ENCODE measurements at regions not wholly inside any gene's neighbourhood (a gene's known extent, or its start where the extent isn't known, plus 50 kb on each side); places are given as distances from the start of the nearest gene placed in this dataset.

DNA sequence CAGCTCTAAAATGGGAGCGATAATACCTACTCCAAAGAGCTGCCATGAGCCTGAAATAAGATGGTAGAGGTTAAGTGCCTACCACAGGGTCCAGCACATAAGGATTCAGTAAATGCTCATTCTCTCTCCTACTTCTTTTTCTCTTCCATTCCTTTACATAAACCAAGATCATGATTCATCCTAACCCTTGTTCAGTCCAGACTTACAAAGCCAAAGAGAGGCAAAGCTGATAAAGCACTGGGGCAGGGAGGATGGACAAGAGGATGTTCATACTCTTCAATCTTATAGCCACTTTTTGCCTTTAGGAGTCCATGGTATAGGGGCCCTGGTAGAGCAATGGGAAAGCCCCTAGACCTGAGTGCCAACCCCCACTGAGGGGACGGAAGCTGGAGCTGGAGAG, 75.6 kb upstream of the PKDCC start:
- Histone ChIP-seq H3K4me2 (ENCODE audit: low read length) (peak overlapping the region; percentile 2; the same call in 1 of the 2 replicates), H3K4me3 (ENCODE audit: low read length) (no peak overlapping the region), H3K36me3 (replicated peaks; ENCODE audit: low read depth, low read length) (no peaks in the 10 kb centered on the region), H3K9me3 (ENCODE audit: insufficient read depth, low read length) (no peaks in the 10 kb centered on the region), H3K79me2 (ENCODE audit: low read length) (no peaks in the 10 kb centered on the region), H3K9ac (ENCODE audit: low read length) (no peak overlapping the region), H2AFZ (ENCODE audit: low read depth, low read length) (no peak overlapping the region), H3K4me1 (ENCODE audit: low read length) (no peaks in the 10 kb centered on the region), H3K27ac (ENCODE audit: low read length) (no peak overlapping the region), H3K27me3 (ENCODE audit: low read depth, low read length) (no peaks in the 10 kb centered on the region), H4K20me1 (ENCODE audit: insufficient read depth, low read length) (no peaks in the 10 kb centered on the region)
- TF ChIP-seq CTCF (IDR thresholded peaks at IDR 0.05; ENCODE audit: low read depth, low read length) (no peak), EZH2phosphoT487 (IDR thresholded peaks at IDR 0.05; ENCODE audit: low read depth) (no peak)

DNA sequence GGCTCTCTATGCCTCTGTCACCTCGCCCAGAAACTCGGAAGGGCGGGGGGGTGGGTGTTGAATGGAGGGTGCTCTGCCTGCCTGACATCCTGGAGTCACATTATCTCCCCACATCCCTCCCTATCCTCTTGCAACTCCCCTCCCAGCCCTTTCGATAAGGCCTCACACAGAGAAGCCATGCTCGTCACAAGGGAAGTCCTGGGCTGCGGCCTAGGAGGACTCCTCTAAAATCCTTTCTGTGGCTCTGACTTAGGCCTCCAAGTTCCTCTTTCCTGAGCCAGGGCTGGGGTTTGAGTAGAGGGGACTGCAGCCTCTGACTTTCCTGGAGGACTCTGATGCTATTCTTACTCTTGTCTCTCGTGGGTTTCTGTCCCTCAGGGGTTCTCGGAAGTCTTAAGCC, 75.0 kb upstream of the PKDCC start:
- no peaks in the 10 kb centered on the region for H4K20me1 ChIP-seq (ENCODE audit: insufficient read depth, low read length)
- H2AFZ ChIP-seq (ENCODE audit: low read depth, low read length), result no peak overlapping the region
- H3K4me3 ChIP-seq (ENCODE audit: low read length), result no peak overlapping the region
- no peak for TF ChIP-seq EZH2phosphoT487 (IDR thresholded peaks at IDR 0.05; ENCODE audit: low read depth)
- TF ChIP-seq CTCF (IDR thresholded peaks at IDR 0.05; ENCODE audit: low read depth, low read length), result no peak
- H3K4me1 ChIP-seq (ENCODE audit: low read length), result no peaks in the 10 kb centered on the region
- H3K79me2 ChIP-seq (ENCODE audit: low read length), result no peaks in the 10 kb centered on the region
- no peak overlapping the region for H3K4me2 ChIP-seq (ENCODE audit: low read length)
- no peaks in the 10 kb centered on the region for H3K9me3 ChIP-seq (ENCODE audit: insufficient read depth, low read length)
- H3K27me3 ChIP-seq (ENCODE audit: low read depth, low read length), result no peaks in the 10 kb centered on the region
- H3K36me3 ChIP-seq (replicated peaks; ENCODE audit: low read depth, low read length), result no peaks in the 10 kb centered on the region
- H3K9ac ChIP-seq (ENCODE audit: low read length), result no peak overlapping the region
- no peak overlapping the region for H3K27ac ChIP-seq (ENCODE audit: low read length)

DNA sequence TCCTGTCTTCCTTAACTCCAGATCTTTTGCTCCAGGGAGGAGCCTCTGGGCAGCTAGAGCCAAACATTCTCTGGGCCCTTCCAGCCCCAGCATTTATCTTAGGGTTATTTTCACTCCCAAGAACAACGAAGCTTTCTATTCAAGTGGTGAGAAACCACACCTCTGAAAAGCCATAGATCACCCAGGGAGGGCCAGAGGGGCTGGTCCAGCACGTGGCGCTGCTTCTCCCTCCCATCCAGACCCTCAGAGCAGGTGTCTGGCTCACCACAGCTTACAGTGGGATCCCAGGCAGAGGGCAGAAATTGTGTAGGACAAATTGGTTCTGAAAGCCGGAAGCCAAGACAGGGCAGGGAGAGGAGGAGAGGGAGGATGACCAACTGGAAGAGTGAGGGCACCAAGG, 74.0 kb upstream of the PKDCC start:
- H3K9ac ChIP-seq (ENCODE audit: low read length), result no peak overlapping the region
- H3K27ac ChIP-seq (ENCODE audit: low read length), result no peak overlapping the region
- H3K4me2 ChIP-seq (ENCODE audit: low read length), result no peak overlapping the region
- no peaks in the 10 kb centered on the region for H4K20me1 ChIP-seq (ENCODE audit: insufficient read depth, low read length)
- no peak overlapping the region for H2AFZ ChIP-seq (ENCODE audit: low read depth, low read length)
- no peaks in the 10 kb centered on the region for H3K36me3 ChIP-seq (replicated peaks; ENCODE audit: low read depth, low read length)
- H3K9me3 ChIP-seq (ENCODE audit: insufficient read depth, low read length), result no peaks in the 10 kb centered on the region
- no peaks in the 10 kb centered on the region for H3K79me2 ChIP-seq (ENCODE audit: low read length)
- no peak for TF ChIP-seq CTCF (IDR thresholded peaks at IDR 0.05; ENCODE audit: low read depth, low read length)
- no peak for TF ChIP-seq EZH2phosphoT487 (IDR thresholded peaks at IDR 0.05; ENCODE audit: low read depth)
- no peak overlapping the region for H3K4me3 ChIP-seq (ENCODE audit: low read length)
- no peaks in the 10 kb centered on the region for H3K27me3 ChIP-seq (ENCODE audit: low read depth, low read length)
- no peaks in the 10 kb centered on the region for H3K4me1 ChIP-seq (ENCODE audit: low read length)

GRCh38 chr2:41981417-41981816, 66.4 kb upstream of the PKDCC start:
- Histone ChIP-seq H3K4me1 (ENCODE audit: low read length) (no peaks in the 10 kb centered on the region), H3K79me2 (ENCODE audit: low read length) (no peaks in the 10 kb centered on the region), H2AFZ (ENCODE audit: low read depth, low read length) (no peak overlapping the region), H3K4me3 (ENCODE audit: low read length) (no peak overlapping the region), H3K9ac (ENCODE audit: low read length) (no peak overlapping the region), H3K9me3 (ENCODE audit: insufficient read depth, low read length) (no peaks in the 10 kb centered on the region), H3K4me2 (ENCODE audit: low read length) (no peak overlapping the region), H3K27me3 (ENCODE audit: low read depth, low read length) (peaks cover 13% of the 10 kb centered on the region), H3K27ac (ENCODE audit: low read length) (no peak overlapping the region), H4K20me1 (ENCODE audit: insufficient read depth, low read length) (no peaks in the 10 kb centered on the region), H3K36me3 (replicated peaks; ENCODE audit: low read depth, low read length) (no peaks in the 10 kb centered on the region)
- TF ChIP-seq CTCF (IDR thresholded peaks at IDR 0.05; ENCODE audit: low read depth, low read length), result no peak
